NCI-H82 (cell line): ENCODE measurements at regions not wholly inside any gene's neighbourhood (a gene's known extent, or its start where the extent isn't known, plus 50 kb on each side); places are given as distances from the start of the nearest gene placed in this dataset.

Experiments
- DNase-seq: peaks from one replicate; lab custom pipeline; 2025; lab: John Stamatoyannopoulos, UW

GRCh38 chr12:69096669-69097335 lies 142.6 kb upstream of the CPSF6 start:
- peak; percentile 76 for DNase-seq

DNA sequence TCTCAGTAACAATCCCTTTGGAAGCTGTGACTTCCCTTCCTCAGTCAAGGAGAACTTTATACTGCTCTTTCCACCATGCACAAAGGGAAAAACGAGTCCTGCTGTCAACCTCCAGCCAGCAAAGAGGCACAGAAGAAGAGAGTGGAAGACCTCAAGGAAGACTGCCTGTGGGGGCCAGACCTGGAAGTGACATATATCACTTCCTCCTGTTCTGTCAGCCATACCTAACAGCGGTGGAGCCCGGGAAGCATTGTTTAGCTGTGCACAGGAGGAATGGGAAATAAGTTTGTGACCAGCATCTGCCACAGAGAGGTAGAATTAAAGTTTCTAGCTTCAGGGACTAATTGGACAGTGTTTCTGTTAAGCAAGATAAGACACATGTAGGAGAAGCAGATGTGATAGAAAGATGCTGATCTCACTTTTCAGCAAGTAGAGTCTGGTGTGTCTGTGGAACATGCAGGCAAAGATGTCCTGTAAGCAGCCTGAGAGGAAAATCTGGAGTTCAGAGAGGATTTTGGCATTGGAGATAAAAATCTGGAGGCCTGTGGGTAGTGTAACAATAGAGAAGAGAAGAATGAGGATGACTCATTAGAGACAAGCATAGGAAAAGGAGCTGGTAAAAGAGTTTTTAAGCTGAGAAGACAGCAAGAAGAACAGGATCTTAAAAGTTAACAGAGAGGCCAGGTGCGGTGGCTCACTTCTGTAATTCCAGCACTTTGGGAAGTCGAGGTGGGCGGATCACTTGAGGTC lies 141.6 kb upstream of the CPSF6 start:
- peak; percentile 35 for DNase-seq

DNA sequence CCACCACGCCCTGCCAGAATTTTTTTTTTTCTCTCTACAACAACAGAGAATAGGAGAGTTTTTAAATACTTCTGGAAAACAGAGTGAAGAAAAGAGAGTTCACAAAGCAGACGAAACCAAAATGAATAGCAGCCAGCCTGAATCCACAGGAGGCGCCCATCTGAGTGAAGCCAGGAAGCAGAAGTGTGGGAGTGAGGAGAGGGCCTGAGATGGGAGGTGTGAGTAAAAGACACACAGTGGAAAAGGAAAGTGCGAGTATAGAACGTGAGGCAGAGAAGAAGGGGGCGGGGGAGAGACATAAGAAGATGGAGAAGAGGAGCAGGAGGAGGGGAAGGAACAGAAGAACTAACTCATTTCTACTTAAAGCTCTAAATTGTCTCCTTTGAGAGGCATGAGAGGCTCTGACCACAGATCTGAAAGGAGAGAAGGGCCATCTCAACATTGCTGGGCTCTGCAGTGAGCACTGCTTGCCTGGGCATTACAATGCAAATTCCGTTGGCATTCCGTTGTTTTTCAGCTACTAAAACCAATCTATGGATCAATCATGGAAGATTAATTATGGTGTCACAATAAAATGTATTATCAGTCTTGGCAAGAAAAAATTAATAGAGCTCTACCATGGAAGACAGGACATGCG lies 140.1 kb upstream of the CPSF6 start:
- DNase-seq: no peak

DNA sequence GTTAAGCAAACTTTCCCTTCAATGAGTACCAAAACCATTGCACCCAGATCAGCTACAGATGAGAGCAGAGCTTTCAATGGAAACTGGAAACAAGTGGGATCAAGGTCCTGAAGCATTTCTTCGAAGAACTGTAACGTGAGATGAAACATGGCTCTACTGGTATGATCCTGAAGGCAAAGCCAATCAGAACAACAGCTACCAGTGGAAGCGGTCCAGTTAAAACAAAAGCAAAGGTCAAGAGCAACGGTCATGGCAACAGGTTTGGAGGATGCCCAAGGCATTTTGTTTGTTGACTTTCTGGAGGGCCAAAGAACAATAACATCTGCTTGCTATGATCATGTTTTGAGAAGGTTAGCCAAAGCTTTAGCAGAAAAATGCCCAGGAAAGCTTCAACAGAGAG lies 137.9 kb upstream of the CPSF6 start:
- no peak for DNase-seq

- no peak for DNase-seq
These were observed 136.5 kb upstream of the CPSF6 start for GRCh38 chr12:69102856-69103255.

- DNase-seq: peak; percentile 88
These were observed 134.0 kb upstream of the CPSF6 start for GRCh38 chr12:69105101-69105962.

DNA sequence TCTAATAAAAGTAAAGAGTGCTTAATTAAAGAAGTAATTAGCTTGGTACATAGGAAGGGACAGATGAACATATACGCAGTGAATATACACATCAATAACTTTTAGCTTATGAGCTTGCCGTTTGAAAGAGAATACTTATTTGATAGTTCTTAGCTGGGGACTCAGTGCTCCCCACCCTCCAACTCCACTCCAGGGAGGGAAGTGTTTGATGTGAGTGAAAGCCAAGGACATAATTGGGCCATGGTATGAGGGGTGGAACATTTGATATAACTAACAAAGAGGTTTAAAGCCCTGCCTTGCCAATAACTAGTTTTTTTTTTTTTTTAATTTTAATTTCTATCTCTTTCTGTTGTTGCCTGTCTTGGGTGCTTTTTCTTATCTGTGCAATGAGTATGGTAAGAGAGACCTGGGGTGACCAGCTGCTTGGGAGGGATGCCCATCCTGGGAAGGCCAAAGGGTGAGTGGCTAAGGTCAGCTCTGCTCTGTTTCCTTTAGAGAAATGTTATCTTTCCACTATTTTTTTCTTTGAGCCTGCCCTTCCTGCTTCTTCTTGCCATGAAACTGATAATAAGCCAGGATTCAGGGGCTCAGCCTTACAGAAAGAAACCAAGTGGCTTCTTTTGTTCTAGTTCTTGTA lies 132.8 kb upstream of the CPSF6 start:
- no peak for DNase-seq

- DNase-seq: no peak
These were observed 131.8 kb upstream of the CPSF6 start for GRCh38 chr12:69107541-69107940.

GRCh38 chr12:69108037-69108436 lies 131.3 kb upstream of the CPSF6 start:
- DNase-seq: peak; percentile 36

GRCh38 chr12:69112616-69113015 lies 126.8 kb upstream of the CPSF6 start:
- no peak for DNase-seq

DNA sequence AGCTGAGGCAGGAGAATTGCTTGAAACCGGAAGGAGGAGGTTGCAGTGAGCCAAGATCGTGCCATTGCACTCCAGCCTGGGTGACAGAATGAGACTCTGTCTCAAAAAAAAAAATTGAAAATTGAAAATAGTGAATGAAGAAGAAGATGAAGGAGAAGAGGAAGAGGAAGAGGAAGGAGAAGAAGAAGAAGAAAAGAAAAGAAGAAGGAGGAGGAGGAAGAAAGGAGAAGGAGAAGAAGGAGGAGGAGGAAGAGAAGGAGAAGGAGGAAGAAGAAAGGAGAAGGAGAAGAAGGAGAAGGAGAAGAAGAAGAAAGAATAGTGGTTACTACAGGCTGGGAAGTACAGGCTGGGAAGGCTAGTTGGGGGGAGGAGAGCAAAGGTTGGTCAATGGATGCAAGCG lies 124.3 kb upstream of the CPSF6 start:
- no peak for DNase-seq

DNA sequence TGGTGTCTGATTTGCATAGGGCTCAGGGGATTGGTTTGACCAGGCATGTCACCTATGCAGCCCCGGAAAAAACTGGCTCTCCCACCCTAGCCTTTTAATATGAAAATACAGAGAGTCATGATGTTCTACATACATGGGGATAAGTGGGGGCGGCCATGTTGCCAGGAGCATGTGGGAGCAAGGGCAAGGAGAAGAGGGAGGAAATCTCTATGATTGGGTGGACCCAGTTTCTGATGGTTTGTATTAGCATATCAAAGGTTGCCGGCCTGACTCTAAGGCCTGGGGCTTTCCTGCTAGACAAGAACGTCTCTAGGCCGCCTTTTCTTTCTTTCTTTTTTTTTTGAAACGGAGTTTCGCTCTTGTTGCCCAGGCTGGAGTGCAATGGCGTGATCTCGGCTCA lies 123.4 kb upstream of the CPSF6 start:
- no peak for DNase-seq

- no peak for DNase-seq
These were observed 121.7 kb upstream of the CPSF6 start for GRCh38 chr12:69117566-69118266.

DNA sequence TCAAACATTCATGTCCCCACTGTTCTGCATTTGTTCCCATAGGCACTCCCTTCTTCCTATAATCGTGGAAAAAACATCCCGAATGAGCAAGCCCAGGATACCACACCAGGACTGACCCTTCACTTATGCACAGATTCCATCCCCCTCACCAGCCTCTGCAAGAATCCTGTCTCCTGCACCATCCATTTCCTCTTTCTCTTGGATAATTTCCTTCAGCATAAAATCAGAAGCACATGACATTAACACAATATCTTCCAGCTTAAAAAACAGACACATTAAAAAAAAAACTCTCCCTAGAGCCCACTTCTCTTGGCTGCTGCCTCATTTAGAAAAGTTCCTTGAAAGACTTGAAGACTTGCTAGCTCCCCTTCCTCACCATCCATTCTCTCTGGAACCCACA lies 120.9 kb upstream of the CPSF6 start:
- DNase-seq: no peak

- DNase-seq: no peak
These were observed 119.6 kb upstream of the CPSF6 start for GRCh38 chr12:69119770-69120169.

DNA sequence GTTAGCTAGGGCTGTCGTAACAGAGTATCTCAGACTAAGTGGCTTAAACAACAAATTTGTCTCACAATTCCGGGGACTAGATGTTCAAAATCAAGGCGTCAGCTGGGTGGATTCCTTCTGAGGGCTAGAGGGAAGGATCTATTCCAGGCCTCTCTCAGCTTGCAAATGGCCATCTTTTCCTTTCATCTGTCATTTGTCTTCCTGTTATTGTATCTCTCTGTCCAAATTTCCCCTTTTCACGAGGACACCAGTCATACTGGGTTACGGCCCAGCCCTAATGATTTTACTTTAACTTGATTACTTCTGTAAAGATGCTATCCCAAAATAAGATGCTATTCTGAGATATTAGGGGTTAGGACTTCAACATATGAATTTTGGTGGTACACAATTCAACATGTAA lies 119.0 kb upstream of the CPSF6 start:
- no peak for DNase-seq

GRCh38 chr12:69123311-69123710 lies 116.1 kb upstream of the CPSF6 start:
- no peak for DNase-seq

DNA sequence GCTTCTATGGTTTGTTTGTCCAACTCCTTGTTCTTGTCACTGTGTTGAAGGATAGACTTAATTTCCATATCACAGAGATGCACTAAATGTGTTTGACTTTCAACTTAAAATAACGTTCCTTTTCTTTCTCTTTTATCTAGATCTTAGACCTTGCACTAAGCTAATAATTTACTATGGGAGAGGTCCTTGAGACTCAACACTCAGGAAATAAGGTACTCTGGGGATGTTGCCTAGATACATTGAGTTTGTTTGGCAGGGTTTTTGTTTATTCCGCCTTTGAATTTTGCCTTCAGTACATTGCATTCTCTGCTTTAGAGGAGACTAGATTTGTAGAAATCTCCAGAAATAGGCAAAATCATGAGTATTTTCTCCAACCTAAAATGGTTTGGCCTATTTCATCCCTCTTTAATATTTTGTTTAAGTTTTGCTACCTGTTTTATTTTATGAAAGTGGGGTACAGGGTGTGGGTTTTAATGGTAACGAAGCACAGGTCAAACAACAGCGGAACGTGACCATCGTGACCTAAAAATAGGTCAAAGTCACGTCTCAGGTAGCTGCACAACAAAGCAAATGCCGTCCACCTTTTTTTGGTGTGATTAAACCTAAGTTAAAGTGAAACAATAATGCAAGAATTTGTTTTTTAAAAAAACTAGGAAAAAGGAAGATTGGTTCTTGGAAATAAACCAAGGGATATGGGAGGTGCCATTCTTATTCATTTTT lies 115.3 kb upstream of the CPSF6 start:
- no peak for DNase-seq

DNA sequence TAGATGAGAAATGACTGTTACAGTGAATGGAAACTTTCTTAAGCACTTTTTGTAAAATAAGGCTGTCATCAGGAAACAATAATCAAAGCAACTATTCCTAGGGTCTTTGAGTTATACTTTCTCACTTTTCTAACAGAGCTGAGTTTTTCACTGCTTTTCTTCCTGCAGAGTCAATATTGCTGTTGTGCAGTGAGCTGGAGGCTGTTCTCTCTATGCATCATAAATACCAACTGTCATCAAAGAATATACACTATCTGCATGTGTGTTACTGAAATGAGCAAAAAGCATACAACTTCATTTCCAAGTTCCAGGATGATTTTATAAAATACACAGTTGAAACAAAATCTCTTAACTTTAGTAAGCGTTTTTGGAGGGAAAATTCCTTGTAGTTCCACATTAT lies 110.4 kb upstream of the CPSF6 start:
- no peak for DNase-seq

DNA sequence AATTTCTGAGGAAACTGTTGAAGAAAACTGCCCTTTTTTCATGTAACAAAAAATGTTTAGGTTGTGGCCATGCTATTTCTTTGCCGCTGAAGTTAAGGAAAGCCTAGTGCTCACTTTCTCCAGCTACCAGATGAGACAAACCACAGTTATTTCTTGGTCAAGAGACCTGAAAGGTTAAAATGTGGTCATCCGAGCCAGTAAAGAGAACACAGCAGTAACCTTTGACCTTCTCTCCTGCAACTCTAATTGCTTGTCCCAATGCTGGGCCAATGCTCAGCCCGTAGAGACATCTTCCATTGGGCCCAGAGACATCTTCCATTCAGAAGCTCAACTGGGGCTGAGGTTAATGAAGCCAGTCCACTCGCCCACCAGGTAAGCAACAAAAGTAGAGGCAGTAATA lies 109.8 kb upstream of the CPSF6 start:
- DNase-seq: no peak

DNA sequence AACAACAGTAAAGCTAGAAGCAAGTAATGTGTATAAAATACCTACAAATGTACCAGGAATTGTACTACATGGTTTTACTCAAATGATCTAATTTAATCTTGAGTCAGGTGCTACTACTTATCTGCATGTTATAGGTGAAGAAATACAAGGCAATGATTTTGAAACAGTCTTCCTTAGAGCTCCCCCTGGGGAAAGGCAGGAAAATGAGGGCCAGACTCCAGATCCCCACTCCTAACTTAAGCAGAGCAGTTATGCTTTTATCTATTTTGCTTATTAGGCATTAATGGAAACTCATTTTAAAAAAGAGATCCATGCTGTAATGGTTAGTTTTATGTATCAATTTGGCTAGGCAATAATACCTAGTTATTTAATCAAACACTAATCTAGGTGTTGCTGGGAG lies 109.3 kb upstream of the CPSF6 start:
- DNase-seq: no peak
